PFSK-1 (cell line): ENCODE measurements at regions not wholly inside any gene's neighbourhood (a gene's known extent, or its start where the extent isn't known, plus 50 kb on each side); places are given as distances from the start of the nearest gene placed in this dataset.

ENCODE experiments used
- POLR2AphosphoS5 ChIP-seq: IDR thresholded peaks from 2 replicates; pipeline ENCODE4 v1.6.1; 2012; ENCODE audit warnings: low read depth, mild to moderate bottlenecking, control low read depth, low read length, moderate library complexity
- SIN3A ChIP-seq: IDR thresholded peaks from 2 replicates; pipeline ENCODE4 v1.6.1; 2012; ENCODE audit warnings: mild to moderate bottlenecking, low read length, moderate library complexity, borderline replicate concordance; ENCODE audit not compliant: insufficient read depth
- TAF1 ChIP-seq: IDR thresholded peaks from 2 replicates; pipeline ENCODE4 v1.6.1; 2012; ENCODE audit warnings: low read length, control low read depth, borderline replicate concordance; ENCODE audit not compliant: insufficient read depth
- TF ChIP-seq, protein P1 (sequence below), 2 experiments: IDR thresholded peaks; 2 replicates each; pipeline versions ENCODE4 v1.6.1 to v1.8.0; 2011 to 2012; ENCODE audit warnings: low read depth in 2 of 2, low read length in 2 of 2, control low read depth in 1 of 2, inconsistent platforms in 1 of 2, mild to moderate bottlenecking in 1 of 2, moderate library complexity in 1 of 2; ENCODE audit not compliant: insufficient read depth in 1 of 2

- no peak for TF ChIP-seq POLR2AphosphoS5
- TF ChIP-seq SIN3A: no peak
- TF ChIP-seq, protein P1, sequence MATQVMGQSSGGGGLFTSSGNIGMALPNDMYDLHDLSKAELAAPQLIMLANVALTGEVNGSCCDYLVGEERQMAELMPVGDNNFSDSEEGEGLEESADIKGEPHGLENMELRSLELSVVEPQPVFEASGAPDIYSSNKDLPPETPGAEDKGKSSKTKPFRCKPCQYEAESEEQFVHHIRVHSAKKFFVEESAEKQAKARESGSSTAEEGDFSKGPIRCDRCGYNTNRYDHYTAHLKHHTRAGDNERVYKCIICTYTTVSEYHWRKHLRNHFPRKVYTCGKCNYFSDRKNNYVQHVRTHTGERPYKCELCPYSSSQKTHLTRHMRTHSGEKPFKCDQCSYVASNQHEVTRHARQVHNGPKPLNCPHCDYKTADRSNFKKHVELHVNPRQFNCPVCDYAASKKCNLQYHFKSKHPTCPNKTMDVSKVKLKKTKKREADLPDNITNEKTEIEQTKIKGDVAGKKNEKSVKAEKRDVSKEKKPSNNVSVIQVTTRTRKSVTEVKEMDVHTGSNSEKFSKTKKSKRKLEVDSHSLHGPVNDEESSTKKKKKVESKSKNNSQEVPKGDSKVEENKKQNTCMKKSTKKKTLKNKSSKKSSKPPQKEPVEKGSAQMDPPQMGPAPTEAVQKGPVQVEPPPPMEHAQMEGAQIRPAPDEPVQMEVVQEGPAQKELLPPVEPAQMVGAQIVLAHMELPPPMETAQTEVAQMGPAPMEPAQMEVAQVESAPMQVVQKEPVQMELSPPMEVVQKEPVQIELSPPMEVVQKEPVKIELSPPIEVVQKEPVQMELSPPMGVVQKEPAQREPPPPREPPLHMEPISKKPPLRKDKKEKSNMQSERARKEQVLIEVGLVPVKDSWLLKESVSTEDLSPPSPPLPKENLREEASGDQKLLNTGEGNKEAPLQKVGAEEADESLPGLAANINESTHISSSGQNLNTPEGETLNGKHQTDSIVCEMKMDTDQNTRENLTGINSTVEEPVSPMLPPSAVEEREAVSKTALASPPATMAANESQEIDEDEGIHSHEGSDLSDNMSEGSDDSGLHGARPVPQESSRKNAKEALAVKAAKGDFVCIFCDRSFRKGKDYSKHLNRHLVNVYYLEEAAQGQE (IDR thresholded peaks at IDR 0.05; ENCODE audit: insufficient read depth in 1 of 2, low read depth in 2 of 2, low read length in 2 of 2): no peak
- TF ChIP-seq TAF1: no peak
Observed at GRCh38 chr2:181153886-181154285, 173.5 kb downstream of the UBE2E3 start.
